HS-27A (cell line): ENCODE measurements at regions not wholly inside any gene's neighbourhood (a gene's known extent, or its start where the extent isn't known, plus 50 kb on each side); places are given as distances from the start of the nearest gene placed in this dataset.

ENCODE experiments used
- DNase-seq: peaks from one replicate; pipeline ENCODE4 v3.0.0-alpha.2; 2012; ENCODE audit warnings: low read depth, missing footprints

DNA sequence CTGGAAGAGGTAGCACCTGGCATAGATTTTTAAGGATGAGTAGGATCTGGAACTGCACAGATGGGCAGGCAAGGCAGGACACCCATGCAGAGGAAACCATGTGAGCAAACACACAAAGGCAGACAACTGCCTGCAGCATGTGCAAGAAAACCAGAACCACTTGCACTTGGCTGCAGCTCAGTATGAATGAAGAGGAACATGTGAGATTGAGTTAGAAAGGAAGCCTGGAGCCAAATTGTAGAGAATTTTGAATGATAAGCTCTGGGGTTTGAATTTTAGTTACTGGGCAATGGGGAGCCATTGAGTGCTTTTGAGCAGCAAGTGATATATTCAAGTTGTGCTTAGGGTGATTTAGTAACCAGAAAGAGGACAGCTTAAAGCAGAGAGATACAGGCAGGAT lies 583.4 kb downstream of the SOX6 start:
- DNase-seq = no peak

DNA sequence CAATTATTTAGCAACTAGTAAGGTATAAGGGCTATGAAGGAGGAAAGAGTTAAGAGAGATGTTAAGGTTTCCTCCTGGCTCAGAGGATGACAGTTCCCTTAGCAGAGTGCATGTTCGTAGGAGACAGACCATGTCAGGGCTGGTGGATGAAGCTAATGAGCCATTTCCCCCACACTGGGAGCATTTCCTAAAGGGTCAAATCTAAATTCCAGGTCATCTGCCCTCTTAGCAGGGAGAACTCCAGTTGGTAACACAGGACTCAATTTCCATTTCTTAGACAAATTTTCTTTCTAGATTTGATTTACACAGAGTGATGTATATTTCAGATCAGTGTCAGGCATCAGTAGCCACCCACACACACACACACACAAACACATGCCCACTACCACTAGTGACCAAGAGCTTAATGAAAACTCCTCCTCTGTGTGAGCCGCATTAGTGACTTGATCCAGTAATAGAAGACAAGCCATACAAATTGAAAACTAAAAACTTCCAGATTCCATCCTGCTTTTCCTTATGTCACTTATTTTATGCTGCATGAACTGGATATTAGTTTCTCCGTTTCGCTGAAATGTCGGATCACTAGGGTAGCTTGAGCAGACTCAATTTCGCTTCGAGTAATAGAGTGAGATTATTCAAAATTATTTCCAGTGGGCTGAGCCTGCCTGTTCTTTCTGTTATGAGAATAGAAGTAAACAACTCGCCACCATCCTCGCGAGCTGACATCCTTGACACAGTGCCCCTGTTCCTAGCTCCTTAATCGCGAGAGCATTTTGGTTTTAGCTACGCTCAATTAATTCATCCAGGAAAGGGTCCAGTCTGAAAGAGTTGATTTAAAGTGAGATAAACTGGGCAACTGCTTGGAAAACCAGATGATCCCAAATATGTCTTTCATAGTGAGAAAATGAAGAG lies 582.6 kb downstream of the SOX6 start:
- DNase-seq = no peak

GRCh38 chr11:15774388-15774939 lies 581.9 kb downstream of the SOX6 start:
- DNase-seq = no peak

- no peak for DNase-seq
Measured at GRCh38 chr11:15775015-15775541, 581.3 kb downstream of the SOX6 start.

DNA sequence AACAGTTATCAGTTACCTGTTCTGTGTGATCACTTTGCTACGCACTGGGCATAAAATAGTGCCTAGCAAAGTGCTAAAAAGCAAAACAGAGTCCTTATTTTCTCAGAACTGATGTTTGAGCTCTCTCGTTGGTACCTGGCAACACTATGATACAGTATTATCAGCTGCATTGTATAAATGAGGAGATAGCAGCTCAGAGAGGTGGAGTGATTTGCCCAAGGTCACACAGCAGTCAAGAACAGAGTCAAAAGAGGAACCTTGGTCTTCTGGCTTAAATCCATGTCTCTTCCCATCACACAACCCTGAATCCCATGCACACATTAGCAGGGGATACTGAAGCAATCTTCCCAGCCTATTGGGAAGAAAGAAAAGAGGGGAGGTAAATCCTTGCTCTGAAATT lies 580.5 kb downstream of the SOX6 start:
- DNase-seq = no peak

DNA sequence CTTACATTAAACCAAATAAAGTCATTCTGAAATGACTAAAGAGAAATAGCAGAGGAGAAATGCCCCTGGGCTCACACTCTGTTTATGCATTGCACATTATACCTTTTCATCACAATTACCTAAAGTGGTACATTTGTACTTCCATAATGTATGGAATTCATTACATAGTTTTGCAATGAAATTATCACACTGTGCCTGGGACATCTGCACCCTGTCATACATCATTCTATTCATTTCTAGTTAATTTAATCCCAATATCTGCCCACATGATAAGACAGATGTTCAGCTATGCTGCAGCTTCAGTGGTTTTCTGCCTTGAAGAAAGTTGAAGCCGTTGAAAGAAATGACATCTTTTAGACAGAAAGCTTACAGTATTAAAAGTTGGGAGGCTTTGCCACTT lies 580.0 kb downstream of the SOX6 start:
- DNase-seq = no peak

DNA sequence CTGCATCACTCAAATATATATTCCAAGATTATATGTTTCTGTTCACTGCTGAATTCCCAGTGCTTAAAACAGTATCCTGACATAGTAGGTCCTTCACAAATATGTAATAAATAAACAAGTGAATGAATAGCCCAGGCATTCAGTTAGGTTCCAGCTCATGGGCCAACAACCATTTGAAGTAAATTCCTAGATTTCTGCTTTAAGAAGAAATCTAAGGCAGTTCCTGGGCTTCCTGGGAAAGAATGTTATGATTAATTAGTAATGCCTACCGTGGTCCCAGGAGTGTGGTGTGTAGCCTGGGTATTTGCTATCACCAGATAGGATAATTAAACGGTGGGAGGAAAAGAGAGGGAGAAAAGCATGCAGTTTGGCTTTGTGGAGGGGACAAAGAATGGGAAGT lies 576.8 kb downstream of the SOX6 start:
- no peak for DNase-seq

DNA sequence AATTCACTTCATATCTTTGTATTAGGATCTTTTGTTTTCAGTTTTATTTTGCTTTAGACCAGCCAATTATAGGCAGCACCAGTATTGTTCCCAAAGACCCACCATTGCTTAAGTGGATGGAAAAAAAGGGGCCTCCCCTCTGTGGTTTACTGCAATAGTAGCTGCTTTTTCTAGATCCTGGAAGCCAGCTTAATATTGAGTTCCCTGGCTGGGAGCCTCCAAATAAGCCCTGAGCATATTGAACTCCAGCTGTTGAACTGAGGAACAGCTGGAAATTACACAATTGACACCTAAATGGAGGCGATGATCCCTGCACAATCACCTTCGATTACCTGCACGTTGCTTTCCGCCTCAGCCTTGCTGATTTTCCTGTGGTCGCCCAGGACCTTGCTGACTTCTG lies 576.0 kb downstream of the SOX6 start:
- DNase-seq = no peak

- no peak for DNase-seq
Measured at GRCh38 chr11:15780837-15781236, 575.5 kb downstream of the SOX6 start.

GRCh38 chr11:15783619-15784018 lies 572.7 kb downstream of the SOX6 start:
- DNase-seq = no peak

DNA sequence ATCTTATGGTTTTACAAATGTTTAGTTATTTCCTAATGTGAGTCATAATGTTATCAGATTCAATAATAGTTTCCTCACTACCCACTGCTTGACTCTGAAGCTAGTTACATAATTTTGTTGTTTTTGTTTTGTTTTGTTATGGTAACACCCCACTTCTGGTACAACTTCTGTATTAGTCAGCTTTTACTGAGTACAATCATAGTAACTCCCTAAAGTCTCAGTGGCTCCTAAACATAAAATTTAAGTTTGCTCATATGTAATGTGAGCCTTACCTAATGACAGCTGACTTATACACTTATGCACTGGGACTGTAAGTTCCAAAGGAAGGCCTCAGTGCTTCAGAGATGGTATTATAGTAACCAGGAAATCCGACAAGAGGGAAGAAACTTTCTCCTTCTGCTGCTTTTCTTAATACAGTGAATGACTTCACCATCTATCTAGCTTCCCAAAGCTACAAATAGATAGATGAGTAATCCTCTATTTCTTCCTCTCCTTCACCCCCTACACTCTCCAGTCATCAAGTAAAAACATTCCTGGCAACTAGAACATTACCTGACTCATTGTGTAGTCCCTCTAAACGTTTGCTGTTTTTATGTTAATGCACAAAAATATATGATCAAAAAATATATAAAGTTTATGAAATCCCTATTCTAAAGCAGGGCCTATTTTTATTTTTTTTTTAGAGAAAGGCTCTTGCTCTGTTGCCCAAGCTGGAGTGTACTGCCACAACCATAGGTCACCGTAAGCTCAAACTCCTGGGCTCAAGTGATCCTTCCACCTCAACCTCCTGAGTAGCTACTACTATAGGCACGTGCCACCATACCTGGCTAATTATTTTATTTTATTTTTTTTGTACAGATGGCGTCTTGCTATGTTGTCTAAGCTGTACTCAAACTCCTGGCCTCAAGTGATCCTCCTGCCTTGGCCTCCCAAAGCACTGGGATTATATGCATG lies 563.0 kb downstream of the SOX6 start:
- no peak for DNase-seq

- DNase-seq = no peak
Measured at GRCh38 chr11:15794361-15795150, 561.8 kb downstream of the SOX6 start.

DNA sequence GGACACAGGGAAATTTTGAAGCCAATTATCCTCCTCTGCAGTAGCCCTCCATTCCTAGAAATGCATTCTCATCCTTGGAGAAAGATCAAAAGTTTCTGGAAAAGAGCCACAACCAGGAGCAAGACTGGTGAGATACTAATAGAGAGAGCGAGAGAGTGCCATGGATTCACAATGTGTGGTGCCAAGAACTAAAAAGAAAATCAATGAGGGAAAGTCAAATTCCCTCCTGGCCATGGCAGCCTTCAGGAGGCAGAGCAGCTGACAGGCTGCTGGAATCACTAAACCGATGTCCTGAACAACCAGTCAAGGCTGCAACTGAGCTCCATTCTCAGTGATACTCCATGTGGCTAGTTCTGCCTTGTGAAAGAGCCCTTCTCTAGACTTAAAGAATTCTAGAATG lies 561.0 kb downstream of the SOX6 start:
- DNase-seq = no peak

GRCh38 chr11:15800111-15800800 lies 556.1 kb downstream of the SOX6 start:
- peak; percentile 66 for DNase-seq

DNA sequence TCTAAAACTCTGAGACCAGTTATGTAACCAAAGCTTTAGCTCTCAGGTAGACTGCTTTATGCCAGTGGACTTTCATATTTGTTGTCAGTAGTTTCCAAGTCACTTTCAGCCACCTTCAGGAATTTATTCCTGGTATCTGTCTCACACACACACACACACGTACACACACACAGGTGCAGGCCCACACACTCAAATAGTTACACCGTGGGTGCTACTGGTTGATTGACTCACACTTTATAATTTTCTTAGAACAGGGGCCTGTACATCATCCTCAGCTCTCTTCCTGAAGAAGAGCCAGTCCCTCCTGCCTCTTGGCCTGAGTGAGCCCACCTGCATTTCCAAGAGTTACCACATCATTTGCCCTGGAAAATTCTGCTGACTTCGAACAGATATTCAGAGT lies 555.2 kb downstream of the SOX6 start:
- no peak for DNase-seq

- no peak for DNase-seq
Measured at GRCh38 chr11:15801616-15802015, 554.7 kb downstream of the SOX6 start.

- DNase-seq = no peak
Measured at GRCh38 chr11:15805726-15806125, 550.6 kb downstream of the SOX6 start.

GRCh38 chr11:15806217-15806616 lies 550.1 kb downstream of the SOX6 start:
- DNase-seq = no peak

DNA sequence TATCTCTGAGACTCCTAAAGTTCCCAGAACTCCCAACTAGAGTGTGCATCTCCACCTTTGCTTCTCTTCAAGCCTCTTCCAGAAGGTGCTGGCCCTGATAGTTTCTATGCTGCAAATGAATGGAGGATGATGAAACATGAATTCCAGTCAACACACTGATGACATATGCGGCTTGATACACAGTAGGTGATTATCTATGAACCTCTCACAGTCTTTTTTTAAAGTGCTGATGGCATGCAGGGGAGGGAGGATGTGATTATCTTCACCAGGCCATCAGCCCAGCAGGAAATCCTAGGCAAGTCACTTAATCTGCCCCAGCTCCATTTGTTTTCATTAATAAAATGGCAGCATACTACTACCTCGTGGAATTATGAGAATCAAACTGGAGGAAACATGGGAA lies 548.5 kb downstream of the SOX6 start:
- DNase-seq = no peak

- no peak for DNase-seq
Measured at GRCh38 chr11:15810082-15810481, 546.3 kb downstream of the SOX6 start.

GRCh38 chr11:15810525-15810924 lies 545.8 kb downstream of the SOX6 start:
- no peak for DNase-seq
